ENCODE measurements at regions not wholly inside any gene's neighbourhood (a gene's known extent, or its start where the extent isn't known, plus 50 kb on each side); places are given as distances from the start of the nearest gene placed in this dataset.

- Histone ChIP-seq H3K9me3 (no peaks in the 10 kb centered on the region), H3K27ac (replicated peaks in 1 of 4) (no peak overlapping the region), H3K4me3 (no peak overlapping the region), H3K4me1 (no peaks in the 10 kb centered on the region), H3K27me3 (peaks cover 0 to 10% (median 0%) of the 10 kb centered on the region in 4 donors), H3K36me3 (no peaks in the 10 kb centered on the region)
- intact Hi-C loops (cut with DNase I) = no loop called here
- WGBS = 65% methylated on average over 1 of the region's 1 CpG
- no peak for DNase-seq (ENCODE audit: extremely low spot score)
- TF ChIP-seq POLR2AphosphoS5 (IDR thresholded peaks at IDR 0.05) (no peak), POLR2A (IDR thresholded peaks at IDR 0.05; ENCODE audit: low read depth) (no peak), CTCF (IDR thresholded peaks at IDR 0.05) (no peak), EP300 (IDR thresholded peaks at IDR 0.05) (no peak)
These were observed 275.5 kb downstream of the MEF2C start for GRCh38 chr5:88607492-88607891.

GRCh38 chr5:88606626-88607025, 276.4 kb downstream of the MEF2C start:
- Histone ChIP-seq H3K27ac (replicated peaks in 1 of 4) (no peak overlapping the region), H3K4me3 (no peak overlapping the region), H3K36me3 (no peaks in the 10 kb centered on the region), H3K27me3 (peaks cover 0 to 10% (median 0%) of the 10 kb centered on the region in 4 donors), H3K4me1 (no peaks in the 10 kb centered on the region), H3K9me3 (no peaks in the 10 kb centered on the region)
- WGBS = 87% methylated on average over 5 of the region's 5 CpGs
- intact Hi-C loops (cut with DNase I) = no loop called here
- TF ChIP-seq CTCF (IDR thresholded peaks at IDR 0.05) (no peak), POLR2AphosphoS5 (IDR thresholded peaks at IDR 0.05) (no peak), EP300 (IDR thresholded peaks at IDR 0.05) (no peak), POLR2A (IDR thresholded peaks at IDR 0.05; ENCODE audit: low read depth) (no peak)
- no peak for DNase-seq (ENCODE audit: extremely low spot score)

GRCh38 chr5:88606173-88606572, 276.8 kb downstream of the MEF2C start:
- TF ChIP-seq CTCF (IDR thresholded peaks at IDR 0.05) = no peak
- no peak for TF ChIP-seq POLR2A (IDR thresholded peaks at IDR 0.05; ENCODE audit: low read depth)
- TF ChIP-seq POLR2AphosphoS5 (IDR thresholded peaks at IDR 0.05) = no peak
- no peak for TF ChIP-seq EP300 (IDR thresholded peaks at IDR 0.05)
- H3K27ac ChIP-seq (replicated peaks in 1 of 4) = no peak overlapping the region
- peaks cover 0 to under 1% (median 0%) of the 10 kb centered on the region in 4 donors for H3K9me3 ChIP-seq
- no peaks in the 10 kb centered on the region for H3K4me1 ChIP-seq
- H3K36me3 ChIP-seq = no peaks in the 10 kb centered on the region
- WGBS = 79% methylated on average over 1 of the region's 1 CpG
- no peak overlapping the region for H3K4me3 ChIP-seq
- no peak for DNase-seq (ENCODE audit: extremely low spot score)
- intact Hi-C loops (cut with DNase I) = no loop called here
- peaks cover 0 to 10% (median 0%) of the 10 kb centered on the region in 4 donors for H3K27me3 ChIP-seq

- Histone ChIP-seq H3K36me3 (no peaks in the 10 kb centered on the region), H3K4me3 (no peak overlapping the region), H3K27me3 (peaks cover 0 to 3% (median 0%) of the 10 kb centered on the region in 4 donors), H3K27ac (replicated peaks in 1 of 4) (no peak overlapping the region), H3K9me3 (peaks cover 0 to 7% (median 2%) of the 10 kb centered on the region in 4 donors), H3K4me1 (no peaks in the 10 kb centered on the region)
- no peak for DNase-seq (ENCODE audit: extremely low spot score)
- TF ChIP-seq EP300 (IDR thresholded peaks at IDR 0.05) = no peak
- TF ChIP-seq CTCF (IDR thresholded peaks at IDR 0.05) = no peak
- no peak for TF ChIP-seq POLR2AphosphoS5 (IDR thresholded peaks at IDR 0.05)
- TF ChIP-seq POLR2A (IDR thresholded peaks at IDR 0.05; ENCODE audit: low read depth) = no peak
- intact Hi-C loops (cut with DNase I) = no loop called here
- 91% methylated on average over 22 of the region's 22 CpGs for WGBS
These were observed 280.4 kb downstream of the MEF2C start for GRCh38 chr5:88602584-88602983.

- 55% methylated on average over 1 of the region's 1 CpG for WGBS
These were observed 288.5 kb downstream of the MEF2C start for GRCh38 chr5:88594441-88594840.

More at GRCh38 chr5:88594441-88594840, 288.5 kb downstream of the MEF2C start:
- Histone ChIP-seq H3K4me3 (no peak overlapping the region), H3K27ac (replicated peaks in 1 of 4) (no peak overlapping the region), H3K36me3 (no peaks in the 10 kb centered on the region), H3K9me3 (peaks cover 0 to under 1% (median 0%) of the 10 kb centered on the region in 4 donors), H3K4me1 (no peaks in the 10 kb centered on the region), H3K27me3 (no peaks in the 10 kb centered on the region)
- TF ChIP-seq POLR2AphosphoS5 (IDR thresholded peaks at IDR 0.05) = no peak
- no peak for TF ChIP-seq CTCF (IDR thresholded peaks at IDR 0.05)
- no peak for TF ChIP-seq POLR2A (IDR thresholded peaks at IDR 0.05; ENCODE audit: low read depth)
- TF ChIP-seq EP300 (IDR thresholded peaks at IDR 0.05) = no peak
- DNase-seq (ENCODE audit: extremely low spot score) = no peak
- intact Hi-C loops (cut with DNase I) = no loop called here
